ENCODE measurements at regions not wholly inside any gene's neighbourhood (a gene's known extent, or its start where the extent isn't known, plus 50 kb on each side); places are given as distances from the start of the nearest gene placed in this dataset.

DNA sequence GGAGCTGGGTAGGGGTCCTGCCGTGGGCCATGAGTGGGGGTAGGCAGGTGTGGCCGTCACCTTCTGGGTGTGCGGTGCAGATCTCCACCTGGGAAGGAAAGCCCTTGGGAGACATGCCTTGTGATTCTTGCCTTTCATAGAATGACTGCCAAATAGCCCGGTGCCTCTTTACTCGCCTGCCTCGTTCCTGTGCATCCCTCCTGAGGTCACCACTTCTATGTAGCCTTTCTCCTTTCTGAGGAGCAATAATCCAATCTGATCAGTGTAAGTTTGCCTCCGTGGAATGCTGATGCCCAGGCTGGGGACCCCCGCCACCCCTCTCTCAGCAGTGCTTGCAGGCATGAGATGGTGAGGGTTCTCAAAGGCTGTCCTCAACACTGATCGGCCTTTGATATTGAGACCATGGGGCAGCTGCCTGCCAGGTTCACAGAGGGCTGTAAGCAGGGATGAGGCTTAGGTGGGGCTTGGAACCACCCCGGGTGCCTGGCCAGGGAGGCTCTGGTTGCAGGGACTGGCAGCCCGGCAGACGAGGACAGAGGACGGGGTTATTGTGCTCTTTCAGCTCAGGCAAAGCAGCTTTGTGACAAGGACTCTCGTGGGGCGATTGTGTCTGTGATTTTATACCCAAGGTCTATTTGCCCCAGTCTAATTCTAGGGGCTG lies 86.1 kb upstream of the WNT7B start:
- TF ChIP-seq, protein P1, sequence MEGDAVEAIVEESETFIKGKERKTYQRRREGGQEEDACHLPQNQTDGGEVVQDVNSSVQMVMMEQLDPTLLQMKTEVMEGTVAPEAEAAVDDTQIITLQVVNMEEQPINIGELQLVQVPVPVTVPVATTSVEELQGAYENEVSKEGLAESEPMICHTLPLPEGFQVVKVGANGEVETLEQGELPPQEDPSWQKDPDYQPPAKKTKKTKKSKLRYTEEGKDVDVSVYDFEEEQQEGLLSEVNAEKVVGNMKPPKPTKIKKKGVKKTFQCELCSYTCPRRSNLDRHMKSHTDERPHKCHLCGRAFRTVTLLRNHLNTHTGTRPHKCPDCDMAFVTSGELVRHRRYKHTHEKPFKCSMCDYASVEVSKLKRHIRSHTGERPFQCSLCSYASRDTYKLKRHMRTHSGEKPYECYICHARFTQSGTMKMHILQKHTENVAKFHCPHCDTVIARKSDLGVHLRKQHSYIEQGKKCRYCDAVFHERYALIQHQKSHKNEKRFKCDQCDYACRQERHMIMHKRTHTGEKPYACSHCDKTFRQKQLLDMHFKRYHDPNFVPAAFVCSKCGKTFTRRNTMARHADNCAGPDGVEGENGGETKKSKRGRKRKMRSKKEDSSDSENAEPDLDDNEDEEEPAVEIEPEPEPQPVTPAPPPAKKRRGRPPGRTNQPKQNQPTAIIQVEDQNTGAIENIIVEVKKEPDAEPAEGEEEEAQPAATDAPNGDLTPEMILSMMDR (IDR thresholded peaks at IDR 0.05), result no peak
- no peak for TF ChIP-seq POLR2A (IDR thresholded peaks at IDR 0.05)

All from thyroid gland (tissue), 4 donors.